ENCODE measurements at regions not wholly inside any gene's neighbourhood (a gene's known extent, or its start where the extent isn't known, plus 50 kb on each side); places are given as distances from the start of the nearest gene placed in this dataset.

GRCh38 chr5:141786700-141787099 is 91.5 kb downstream of the PCDH1 start:
- TF ChIP-seq CTCF (conservative IDR thresholded peaks at IDR 0.05; ENCODE audit: low read depth in 2 of 2) (no peak), EZH2 (IDR thresholded peaks at IDR 0.05; ENCODE audit: low read depth, unreplicated experiment) (no peak), CREB1 (CRISPR knock-in tag; IDR thresholded peaks at IDR 0.05; ENCODE audit: low read depth) (no peak), REST (IDR thresholded peaks at IDR 0.05; ENCODE audit: unreplicated experiment) (no peak), STAT1 (IDR thresholded peaks at IDR 0.05; ENCODE audit: unreplicated experiment) (no peak)

All from GM23338 (cell line).